WTC11 (cell line): ENCODE measurements at regions not wholly inside any gene's neighbourhood (a gene's known extent, or its start where the extent isn't known, plus 50 kb on each side); places are given as distances from the start of the nearest gene placed in this dataset.

Experiments
- ATAC-seq: fragments of 200-7000 bp; cut with Tn5 transposase; 2 replicates; pipeline ENCODE4 v1.10.0; 2021; ENCODE audit warnings: mild to moderate bottlenecking, moderate library complexity
- CTCF ChIA-PET: fragments of 300-600 bp; sonication (Branson Sonifier 250); formaldehyde crosslinking; loops from one replicate; lab custom pipeline; 2021; ENCODE audit warnings: antibody characterized with exemption; lab: Charles Lee
- POLR2A ChIA-PET: fragments of 350-600 bp; sonication (Branson Sonifier 250); formaldehyde crosslinking; loops from one replicate; lab custom pipeline; 2021; ENCODE audit warnings: antibody characterized with exemption; lab: Charles Lee
- DNase-seq: peaks from one replicate; pipeline ENCODE4 v3.0.0; 2021; ENCODE audit warnings: low spot score
- H3K27ac Mint-ChIP-seq: 2 replicates; pipeline ENCODE4 v1.8.0; 2021; ENCODE audit warnings: mixed read lengths
- H3K27me3 Mint-ChIP-seq: 2 replicates; pipeline ENCODE4 v1.8.0; 2021; ENCODE audit warnings: low read depth, mild to moderate bottlenecking, moderate library complexity, mixed read lengths
- H3K36me3 Mint-ChIP-seq: 2 replicates; pipeline ENCODE4 v1.8.0; 2021; ENCODE audit warnings: mixed read lengths
- H3K4me1 Mint-ChIP-seq: 2 replicates; pipeline ENCODE4 v1.8.0; 2022; ENCODE audit warnings: mixed read lengths
- H3K4me3 Mint-ChIP-seq: 2 replicates; pipeline ENCODE4 v1.8.0; 2021; ENCODE audit warnings: mild to moderate bottlenecking, moderate library complexity, mixed read lengths
- H3K9me3 Mint-ChIP-seq: 2 replicates; pipeline ENCODE4 v1.8.0; 2021; ENCODE audit warnings: mixed read lengths
- ARID4B ChIP-seq: sonication (generic); formaldehyde crosslinking; IDR thresholded peaks from 2 replicates; pipeline ENCODE4 v1.8.0; 2023; ENCODE audit warnings: missing genetic modification reagents, mild to moderate bottlenecking, borderline replicate concordance
- EMX1 ChIP-seq: fragments of 250-450 bp; sonication (Bioruptor Pico); IDR thresholded peaks from 2 replicates; pipeline ENCODE4 v1.8.0; 2021; ENCODE audit warnings: mild to moderate bottlenecking
- GTF2I ChIP-seq: fragments of 250-450 bp; sonication (Bioruptor Pico); conservative IDR thresholded peaks from 2 replicates; pipeline ENCODE4 v1.4.0; 2021; ENCODE audit warnings: mild to moderate bottlenecking
- MXD4 ChIP-seq: fragments of 250-450 bp; sonication (Bioruptor Pico); IDR thresholded peaks from 2 replicates; pipeline ENCODE4 v1.8.0; 2021; ENCODE audit warnings: mild to moderate bottlenecking, moderate library complexity, borderline replicate concordance
- MYBL2 ChIP-seq: sonication (generic); formaldehyde crosslinking; IDR thresholded peaks from 2 replicates; pipeline ENCODE4 v1.8.1; 2023; ENCODE audit warnings: mild to moderate bottlenecking, moderate library complexity, missing genetic modification reagents
- NR3C1 ChIP-seq: sonication (generic); formaldehyde crosslinking; conservative IDR thresholded peaks from 2 replicates; pipeline ENCODE4 v1.8.1; 2023; ENCODE audit warnings: low read depth, mild to moderate bottlenecking, missing genetic modification reagents
- RORB ChIP-seq: fragments of 250-450 bp; sonication (Bioruptor Pico); IDR thresholded peaks from 2 replicates; pipeline ENCODE4 v1.9.0; 2021; ENCODE audit warnings: mild to moderate bottlenecking
- SMAD3 ChIP-seq: sonication (generic); formaldehyde crosslinking; IDR thresholded peaks from 2 replicates; pipeline ENCODE4 v1.8.0; 2022; ENCODE audit warnings: missing genetic modification reagents, mild to moderate bottlenecking, borderline replicate concordance
- SOX15 ChIP-seq: fragments of 250-450 bp; sonication (Bioruptor Pico); IDR thresholded peaks from 2 replicates; pipeline ENCODE4 v1.9.0; 2021; ENCODE audit warnings: mild to moderate bottlenecking
- ZNF121 ChIP-seq: sonication (generic); formaldehyde crosslinking; IDR thresholded peaks from 2 replicates; pipeline ENCODE4 v1.8.0; 2023; ENCODE audit warnings: missing genetic modification reagents
- ZNF138 ChIP-seq: sonication (generic); formaldehyde crosslinking; conservative IDR thresholded peaks from 2 replicates; pipeline ENCODE4 v1.8.1; 2022; ENCODE audit warnings: mild to moderate bottlenecking, moderate library complexity, missing genetic modification reagents
- ZNF317 ChIP-seq: sonication (generic); formaldehyde crosslinking; IDR thresholded peaks from 2 replicates; pipeline ENCODE4 v1.8.1; 2023; ENCODE audit warnings: low read depth, mild to moderate bottlenecking, moderate library complexity, missing genetic modification reagents, borderline replicate concordance
- ZNF396 ChIP-seq: fragments of 250-450 bp; sonication (Bioruptor Pico); IDR thresholded peaks from 2 replicates; pipeline ENCODE4 v1.8.0; 2021; ENCODE audit warnings: mild to moderate bottlenecking, moderate library complexity, borderline replicate concordance
- ZNF532 ChIP-seq: fragments of 250-450 bp; sonication (Bioruptor Pico); IDR thresholded peaks from 2 replicates; pipeline ENCODE4 v1.9.0; 2021; ENCODE audit warnings: mild to moderate bottlenecking, borderline replicate concordance
- TF ChIP-seq, protein P1 (sequence below): sonication (generic); formaldehyde crosslinking; IDR thresholded peaks from 2 replicates; pipeline ENCODE4 v1.8.0; 2023; ENCODE audit warnings: missing genetic modification reagents
- TF ChIP-seq, protein P2 (sequence below): fragments of 250-450 bp; sonication (Bioruptor Pico); conservative IDR thresholded peaks from 2 replicates; pipeline ENCODE4 v1.9.0; 2021; ENCODE audit warnings: mild to moderate bottlenecking
- TF ChIP-seq, protein P3 (sequence below): sonication (generic); formaldehyde crosslinking; conservative IDR thresholded peaks from 2 replicates; pipeline ENCODE4 v1.8.1; 2022; ENCODE audit warnings: mild to moderate bottlenecking, missing genetic modification reagents

GRCh38 chr15:36432161-36432560 is 147.3 kb upstream of the CDIN1 start:
- ChIA-PET POLR2A (no interaction called here), CTCF (no interaction called here)
- Mint-ChIP-seq H3K4me3 (no peak overlapping the region), H3K9me3 (no peaks in the 10 kb centered on the region), H3K36me3 (no peaks in the 10 kb centered on the region), H3K27me3 (no peaks in the 10 kb centered on the region), H3K27ac (no peak overlapping the region), H3K4me1 (peaks cover 6% of the 10 kb centered on the region)
- TF ChIP-seq SOX15 (CRISPR knock-in tag) = no peak
- no peak for TF ChIP-seq ZNF396 (CRISPR knock-in tag)
- no peak for TF ChIP-seq ZNF532 (CRISPR knock-in tag)
- no peak for TF ChIP-seq ZNF138
- TF ChIP-seq, protein P1, sequence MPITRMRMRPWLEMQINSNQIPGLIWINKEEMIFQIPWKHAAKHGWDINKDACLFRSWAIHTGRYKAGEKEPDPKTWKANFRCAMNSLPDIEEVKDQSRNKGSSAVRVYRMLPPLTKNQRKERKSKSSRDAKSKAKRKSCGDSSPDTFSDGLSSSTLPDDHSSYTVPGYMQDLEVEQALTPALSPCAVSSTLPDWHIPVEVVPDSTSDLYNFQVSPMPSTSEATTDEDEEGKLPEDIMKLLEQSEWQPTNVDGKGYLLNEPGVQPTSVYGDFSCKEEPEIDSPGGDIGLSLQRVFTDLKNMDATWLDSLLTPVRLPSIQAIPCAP (CRISPR knock-in tag) = no peak
- TF ChIP-seq ZNF121 (CRISPR knock-in tag) = no peak
- TF ChIP-seq NR3C1 (CRISPR knock-in tag) = no peak
- no peak for TF ChIP-seq RORB (CRISPR knock-in tag)
- TF ChIP-seq ARID4B (CRISPR knock-in tag) = no peak
- no peak for TF ChIP-seq MXD4
- TF ChIP-seq, protein P2, sequence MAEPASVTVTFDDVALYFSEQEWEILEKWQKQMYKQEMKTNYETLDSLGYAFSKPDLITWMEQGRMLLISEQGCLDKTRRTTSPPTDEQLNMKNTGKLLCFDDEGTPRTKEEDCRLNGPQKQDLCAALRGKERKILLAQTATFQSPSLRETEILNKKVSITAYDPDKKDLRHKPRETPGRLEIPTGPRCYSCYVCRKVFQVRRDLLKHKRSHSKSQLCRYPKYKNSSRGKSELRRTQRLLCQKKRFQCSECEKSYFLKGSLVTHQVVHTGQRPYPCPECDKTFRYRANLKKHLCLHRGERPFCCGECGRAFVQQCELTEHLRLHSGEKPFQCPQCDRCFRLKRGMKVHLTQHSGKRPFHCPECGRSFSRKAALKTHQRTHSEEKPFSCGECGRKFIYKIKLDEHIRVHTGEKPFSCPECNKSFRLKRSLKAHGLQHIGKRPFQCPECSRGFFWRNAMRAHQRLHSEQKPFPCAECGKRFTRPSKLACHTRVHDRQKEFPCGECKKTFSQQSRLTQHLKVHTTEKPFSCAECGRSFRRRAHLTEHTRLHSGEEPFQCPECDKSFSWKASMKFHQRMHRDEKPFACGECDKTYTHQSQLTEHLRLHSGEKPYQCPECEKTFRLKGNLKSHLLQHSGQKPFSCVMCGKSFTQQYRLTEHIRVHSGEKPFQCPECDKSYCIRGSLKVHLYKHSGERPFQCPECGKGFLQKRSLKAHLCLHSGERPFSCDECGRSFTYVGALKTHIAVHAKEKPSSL (CRISPR knock-in tag) = no peak
- TF ChIP-seq GTF2I (CRISPR knock-in tag) = no peak
- no peak for TF ChIP-seq ZNF317 (CRISPR knock-in tag)
- TF ChIP-seq MYBL2 = no peak
- no peak for TF ChIP-seq EMX1
- TF ChIP-seq, protein P3, sequence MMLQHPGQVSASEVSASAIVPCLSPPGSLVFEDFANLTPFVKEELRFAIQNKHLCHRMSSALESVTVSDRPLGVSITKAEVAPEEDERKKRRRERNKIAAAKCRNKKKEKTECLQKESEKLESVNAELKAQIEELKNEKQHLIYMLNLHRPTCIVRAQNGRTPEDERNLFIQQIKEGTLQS (CRISPR knock-in tag) = no peak
- no peak for TF ChIP-seq SMAD3 (CRISPR knock-in tag)
- DNase-seq = no peak
- ATAC-seq = no peak
